ENCODE measurements at regions not wholly inside any gene's neighbourhood (a gene's known extent, or its start where the extent isn't known, plus 50 kb on each side); places are given as distances from the start of the nearest gene placed in this dataset.
A peak's percentile ranks its signal among the peaks of the same experiment; 100 is the strongest.

DNA sequence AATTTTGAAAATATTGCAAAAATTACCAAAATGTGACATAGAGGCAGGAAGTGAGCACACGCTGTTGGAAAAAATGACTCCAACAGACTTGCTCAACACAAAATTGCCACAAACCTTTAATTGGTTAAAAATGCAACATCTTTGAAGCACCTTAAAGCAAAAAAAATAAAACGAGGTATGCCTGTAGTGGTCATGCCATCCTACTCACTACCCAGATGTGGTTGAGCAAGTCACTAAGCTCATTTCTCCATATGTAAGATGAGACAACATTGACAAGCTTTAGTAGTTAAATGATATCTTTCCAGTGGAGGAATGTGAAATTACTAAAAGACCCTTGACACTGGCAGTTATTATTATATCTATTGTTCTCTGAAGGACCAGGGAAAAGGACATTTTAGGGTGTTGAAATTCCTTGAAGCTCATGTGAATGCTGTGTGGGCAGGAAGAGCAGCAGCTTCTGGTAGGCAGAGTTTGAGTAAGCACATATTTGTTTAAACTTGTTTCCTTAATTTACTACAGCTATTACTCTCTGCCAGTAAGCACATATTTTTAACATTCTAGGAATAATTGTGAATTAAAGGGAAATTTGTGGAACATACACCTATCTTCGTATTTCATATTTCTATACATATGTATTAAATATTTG is 131.6 kb upstream of the P2RY1 start:
- Mint-ChIP-seq H3K36me3 (ENCODE audit: low read depth) (no peaks in the 10 kb centered on the region), H3K27ac (no peak overlapping the region), H3K4me3 (no peak overlapping the region), H3K4me1 (ENCODE audit: low read depth) (no peaks in the 10 kb centered on the region), H3K9me3 (peaks cover 33% of the 10 kb centered on the region), H3K27me3 (ENCODE audit: insufficient read depth) (no peaks in the 10 kb centered on the region)
- no peak for DNase-seq
- TF ChIP-seq, protein P1, sequence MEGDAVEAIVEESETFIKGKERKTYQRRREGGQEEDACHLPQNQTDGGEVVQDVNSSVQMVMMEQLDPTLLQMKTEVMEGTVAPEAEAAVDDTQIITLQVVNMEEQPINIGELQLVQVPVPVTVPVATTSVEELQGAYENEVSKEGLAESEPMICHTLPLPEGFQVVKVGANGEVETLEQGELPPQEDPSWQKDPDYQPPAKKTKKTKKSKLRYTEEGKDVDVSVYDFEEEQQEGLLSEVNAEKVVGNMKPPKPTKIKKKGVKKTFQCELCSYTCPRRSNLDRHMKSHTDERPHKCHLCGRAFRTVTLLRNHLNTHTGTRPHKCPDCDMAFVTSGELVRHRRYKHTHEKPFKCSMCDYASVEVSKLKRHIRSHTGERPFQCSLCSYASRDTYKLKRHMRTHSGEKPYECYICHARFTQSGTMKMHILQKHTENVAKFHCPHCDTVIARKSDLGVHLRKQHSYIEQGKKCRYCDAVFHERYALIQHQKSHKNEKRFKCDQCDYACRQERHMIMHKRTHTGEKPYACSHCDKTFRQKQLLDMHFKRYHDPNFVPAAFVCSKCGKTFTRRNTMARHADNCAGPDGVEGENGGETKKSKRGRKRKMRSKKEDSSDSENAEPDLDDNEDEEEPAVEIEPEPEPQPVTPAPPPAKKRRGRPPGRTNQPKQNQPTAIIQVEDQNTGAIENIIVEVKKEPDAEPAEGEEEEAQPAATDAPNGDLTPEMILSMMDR (IDR thresholded peaks at IDR 0.05) = no peak

DNA sequence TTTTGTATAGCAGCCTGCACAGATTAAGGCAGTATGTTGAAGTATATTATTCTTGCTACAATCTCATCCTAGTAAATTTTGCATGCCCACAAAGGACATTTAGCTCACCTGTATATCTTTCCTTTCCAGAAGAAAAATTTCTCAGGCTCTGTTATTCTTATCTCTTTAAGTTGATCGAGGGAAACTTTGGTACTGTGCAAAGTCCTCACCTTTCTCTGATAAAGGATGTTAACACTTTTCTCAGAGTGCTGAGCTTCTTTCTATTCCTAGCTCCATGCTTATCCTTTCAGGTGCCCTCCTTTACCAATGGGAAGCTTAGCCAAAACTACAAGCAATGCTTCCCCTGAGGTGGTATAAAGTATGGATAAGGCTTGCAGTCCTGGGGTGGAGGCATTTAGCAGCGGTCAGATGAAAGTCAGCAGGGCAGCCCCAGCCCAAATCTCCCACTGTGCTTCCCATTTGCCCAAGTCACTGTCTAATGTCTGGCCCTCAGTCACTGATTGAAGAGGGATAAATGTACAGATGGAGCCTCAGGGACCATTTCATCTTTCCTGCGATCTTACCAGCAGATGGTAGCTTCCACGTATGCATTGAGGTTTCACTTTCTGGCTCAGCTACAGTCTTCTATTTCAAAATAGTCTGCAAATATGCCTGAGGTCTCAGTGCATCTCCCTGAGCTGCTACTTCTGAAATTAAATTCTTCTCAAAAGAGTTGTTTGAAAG is 127.8 kb upstream of the P2RY1 start:
- TF ChIP-seq, protein P1 (IDR thresholded peaks at IDR 0.05) = no peak
- H3K9me3 Mint-ChIP-seq = peaks cover 19% of the 10 kb centered on the region
- H3K36me3 Mint-ChIP-seq (ENCODE audit: low read depth) = no peaks in the 10 kb centered on the region
- peak overlapping the region; percentile 20; the same call in 1 of the 2 replicates for H3K4me3 Mint-ChIP-seq
- H3K27me3 Mint-ChIP-seq (ENCODE audit: insufficient read depth) = no peaks in the 10 kb centered on the region
- DNase-seq = no peak
- H3K27ac Mint-ChIP-seq = no peak overlapping the region
- no peaks in the 10 kb centered on the region for H3K4me1 Mint-ChIP-seq (ENCODE audit: low read depth)

DNA sequence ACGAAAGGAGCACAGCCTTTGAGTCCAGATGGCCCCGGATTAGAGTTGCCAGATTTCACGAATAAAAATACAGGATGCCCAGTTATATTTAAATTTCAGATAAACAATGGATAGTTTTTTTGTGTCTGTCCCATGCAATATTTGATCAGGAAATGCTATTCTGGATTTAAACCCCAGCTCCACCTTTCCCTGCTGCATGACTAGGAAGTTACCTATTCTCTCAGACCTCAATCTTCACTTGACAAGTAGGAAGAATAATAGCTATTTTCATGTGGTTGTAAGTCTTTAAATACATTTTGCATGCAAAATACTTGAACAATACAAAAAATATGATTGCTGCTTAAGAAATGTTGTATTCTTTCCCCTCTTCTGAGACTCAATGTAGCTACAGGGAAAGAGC is 125.3 kb upstream of the P2RY1 start:
- Mint-ChIP-seq H3K4me1 (ENCODE audit: low read depth) (no peaks in the 10 kb centered on the region), H3K27ac (no peak overlapping the region), H3K27me3 (ENCODE audit: insufficient read depth) (no peaks in the 10 kb centered on the region), H3K36me3 (ENCODE audit: low read depth) (no peaks in the 10 kb centered on the region), H3K4me3 (no peak overlapping the region), H3K9me3 (peaks cover 19% of the 10 kb centered on the region)
- no peak for DNase-seq
- TF ChIP-seq, protein P1 (IDR thresholded peaks at IDR 0.05) = no peak

DNA sequence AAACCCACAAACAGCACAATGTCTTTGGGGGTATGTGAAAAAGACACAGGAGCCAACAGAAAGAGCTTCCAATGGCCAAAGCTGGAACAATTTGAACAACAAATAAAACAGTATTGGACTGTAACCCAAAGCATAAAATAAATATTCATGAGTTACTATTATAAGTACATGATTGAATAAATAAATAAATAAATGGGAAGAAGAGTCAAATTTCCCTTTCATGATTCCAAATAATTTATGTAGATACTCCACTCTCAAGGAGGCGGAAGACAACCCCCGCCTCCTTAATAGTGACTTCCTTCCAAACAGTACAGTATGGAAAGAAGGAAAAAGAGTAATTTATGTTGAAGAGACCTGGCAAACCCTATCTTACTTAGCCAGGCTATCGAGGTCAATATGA is 124.4 kb upstream of the P2RY1 start:
- DNase-seq = no peak
- peaks cover 19% of the 10 kb centered on the region for H3K9me3 Mint-ChIP-seq
- H3K36me3 Mint-ChIP-seq (ENCODE audit: low read depth) = no peaks in the 10 kb centered on the region

DNA sequence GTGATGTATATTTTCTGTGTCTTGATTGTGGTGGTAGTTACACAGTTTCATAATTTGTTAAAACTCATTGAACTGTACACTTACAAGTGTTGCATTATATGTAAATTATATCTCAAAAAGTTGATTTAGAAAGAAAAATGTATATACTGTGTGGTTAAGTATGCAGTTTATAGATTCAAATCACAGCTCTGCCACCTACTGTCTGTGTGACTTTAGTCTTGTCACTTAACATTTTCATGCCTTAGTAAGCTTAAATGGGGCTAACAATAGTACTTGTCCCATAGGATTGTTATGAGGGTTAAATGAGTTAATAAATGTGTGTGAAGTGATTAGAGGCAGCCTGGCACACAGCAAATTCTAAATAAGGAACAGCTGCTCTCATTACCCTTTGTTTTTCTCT is 120.9 kb upstream of the P2RY1 start:
- TF ChIP-seq, protein P1 (IDR thresholded peaks at IDR 0.05) = no peak
- Mint-ChIP-seq H3K36me3 (ENCODE audit: low read depth) (no peaks in the 10 kb centered on the region), H3K27ac (no peak overlapping the region), H3K27me3 (ENCODE audit: insufficient read depth) (no peaks in the 10 kb centered on the region), H3K4me1 (ENCODE audit: low read depth) (no peaks in the 10 kb centered on the region), H3K9me3 (peaks cover 4% of the 10 kb centered on the region), H3K4me3 (no peak overlapping the region)
- DNase-seq = no peak

More for the DNA sequence above, 124.4 kb upstream of the P2RY1 start:
- no peak overlapping the region for H3K4me3 Mint-ChIP-seq
- TF ChIP-seq, protein P1 (IDR thresholded peaks at IDR 0.05) = no peak
- H3K27ac Mint-ChIP-seq = no peak overlapping the region
- H3K4me1 Mint-ChIP-seq (ENCODE audit: low read depth) = no peaks in the 10 kb centered on the region
- no peaks in the 10 kb centered on the region for H3K27me3 Mint-ChIP-seq (ENCODE audit: insufficient read depth)

All from HFFc6 (cell line).